ENCODE measurements at regions not wholly inside any gene's neighbourhood (a gene's known extent, or its start where the extent isn't known, plus 50 kb on each side); places are given as distances from the start of the nearest gene placed in this dataset.
"Not testable (repeated sequence)": the region's sequence is repeated elsewhere in the genome, so short reads cannot be mapped to it uniquely, and the experiment has no call there.

DNA sequence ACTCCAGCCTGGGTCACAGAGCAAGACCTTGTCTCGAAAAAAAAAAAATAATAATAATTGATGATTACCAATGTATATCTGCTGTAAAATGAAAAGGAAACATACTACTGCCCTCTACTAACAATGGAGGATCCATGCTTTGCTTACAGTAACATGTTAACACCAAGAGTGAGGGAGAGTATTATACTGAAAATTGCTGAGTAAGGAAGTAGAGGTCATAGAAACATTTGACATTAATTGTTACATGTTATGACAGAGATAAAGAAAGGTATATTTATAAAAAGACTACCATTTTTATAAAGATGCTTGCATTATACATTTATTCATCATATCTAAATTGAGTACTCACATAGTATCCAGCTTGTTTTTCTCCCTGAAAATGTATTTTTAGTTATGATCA, 1989.8 kb upstream of the TENM3 start:
- DNase-seq (ENCODE audit: low read depth) = no peak

DNA sequence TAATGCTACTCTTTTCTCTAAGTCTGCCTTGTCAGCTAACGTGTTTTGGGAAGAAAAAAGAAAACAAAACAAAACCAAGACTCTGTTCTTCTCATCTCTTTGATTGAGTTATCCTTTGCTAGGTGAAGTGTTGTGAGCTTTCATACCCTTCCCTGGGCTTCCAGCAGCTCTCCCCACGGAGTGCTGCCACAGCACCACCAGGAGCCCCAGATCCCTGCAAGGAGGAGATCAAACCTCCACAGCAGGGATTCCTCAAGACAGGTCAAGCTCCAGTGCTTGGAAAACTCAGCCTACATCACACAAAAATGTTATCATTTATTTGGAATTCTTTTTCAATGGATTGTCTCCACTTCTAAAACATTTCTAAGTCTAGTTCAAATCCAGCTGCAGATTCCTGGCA, 1981.9 kb upstream of the TENM3 start:
- DNase-seq (ENCODE audit: low read depth) = no peak

- no peak for DNase-seq (ENCODE audit: low read depth)
Observed at GRCh38 chr4:180280076-180280475, 1963.1 kb upstream of the TENM3 start.

GRCh38 chr4:180280726-180281297, 1962.4 kb upstream of the TENM3 start:
- no peak for DNase-seq (ENCODE audit: low read depth)

- no peak for DNase-seq (ENCODE audit: low read depth)
Observed at GRCh38 chr4:180281724-180282123, 1961.5 kb upstream of the TENM3 start.

DNA sequence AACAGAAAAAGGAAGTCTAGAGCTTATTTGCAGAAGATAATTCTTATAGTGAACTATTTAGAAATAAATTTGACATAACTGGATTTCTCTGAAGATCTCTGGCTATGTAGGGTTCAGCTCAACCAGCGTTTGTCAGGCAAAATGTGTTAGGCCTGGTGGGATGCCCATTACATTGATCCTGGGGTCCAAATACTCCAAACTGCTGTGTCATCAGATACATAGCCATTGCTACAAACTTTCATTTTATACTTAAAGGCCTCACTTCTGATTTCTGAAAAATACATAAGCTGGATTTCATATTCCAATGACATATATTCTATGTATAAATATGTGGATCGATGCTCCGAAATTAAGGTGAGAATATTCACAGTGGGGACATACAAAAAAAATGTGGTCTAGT, 1958.9 kb upstream of the TENM3 start:
- no peak for DNase-seq (ENCODE audit: low read depth)

- DNase-seq (ENCODE audit: low read depth) = no peak
Observed at GRCh38 chr4:180285796-180286195, 1957.4 kb upstream of the TENM3 start.

GRCh38 chr4:180292339-180292738, 1950.9 kb upstream of the TENM3 start:
- DNase-seq (ENCODE audit: low read depth) = no peak

- DNase-seq (ENCODE audit: low read depth) = no peak
Observed at GRCh38 chr4:180296036-180296599, 1947.1 kb upstream of the TENM3 start.

GRCh38 chr4:180304321-180304720, 1938.9 kb upstream of the TENM3 start:
- DNase-seq (ENCODE audit: low read depth) = no peak

DNA sequence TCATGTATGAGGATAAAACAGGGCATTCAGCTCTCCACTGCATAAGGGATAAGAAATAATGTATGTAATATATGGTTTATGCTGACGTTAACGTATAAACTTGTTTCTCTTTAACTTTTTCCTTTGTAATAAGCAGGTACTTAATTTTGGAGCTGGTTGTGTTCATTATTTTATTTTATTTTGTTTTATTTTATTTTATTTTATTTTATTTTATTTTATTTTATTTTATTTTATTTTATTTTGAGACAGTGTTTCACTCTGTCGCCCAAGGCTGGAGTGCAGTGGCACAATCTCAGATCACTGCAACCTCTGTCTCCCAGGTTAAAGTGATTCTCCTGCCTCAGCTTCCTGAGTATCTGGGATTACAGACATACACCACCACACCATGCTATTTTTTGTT, 1932.6 kb upstream of the TENM3 start:
- no peak for DNase-seq (ENCODE audit: low read depth)

GRCh38 chr4:180314972-180315371, 1928.2 kb upstream of the TENM3 start:
- DNase-seq (ENCODE audit: low read depth) = no peak

DNA sequence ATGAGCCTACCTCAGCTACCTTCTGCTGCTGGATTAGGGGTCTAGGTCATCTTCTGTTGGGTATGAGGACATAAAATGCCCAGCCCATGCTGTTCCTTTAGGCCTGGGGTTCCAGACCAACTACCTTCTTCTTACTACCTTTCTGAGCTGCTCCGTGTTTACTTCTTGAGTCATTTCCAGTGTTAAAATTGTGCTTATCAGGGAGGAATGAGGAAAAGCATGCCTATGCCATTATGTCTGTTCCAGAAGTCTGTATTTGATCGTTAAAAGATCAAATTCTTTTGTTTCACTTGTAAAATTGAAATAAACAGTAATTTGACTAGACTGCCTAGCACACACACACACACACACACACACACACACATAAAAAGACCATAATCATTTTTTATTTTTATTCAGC, 1912.7 kb upstream of the TENM3 start:
- DNase-seq (ENCODE audit: low read depth) = no peak

GRCh38 chr4:180333162-180333561, 1910.0 kb upstream of the TENM3 start:
- DNase-seq (ENCODE audit: low read depth) = no peak

DNA sequence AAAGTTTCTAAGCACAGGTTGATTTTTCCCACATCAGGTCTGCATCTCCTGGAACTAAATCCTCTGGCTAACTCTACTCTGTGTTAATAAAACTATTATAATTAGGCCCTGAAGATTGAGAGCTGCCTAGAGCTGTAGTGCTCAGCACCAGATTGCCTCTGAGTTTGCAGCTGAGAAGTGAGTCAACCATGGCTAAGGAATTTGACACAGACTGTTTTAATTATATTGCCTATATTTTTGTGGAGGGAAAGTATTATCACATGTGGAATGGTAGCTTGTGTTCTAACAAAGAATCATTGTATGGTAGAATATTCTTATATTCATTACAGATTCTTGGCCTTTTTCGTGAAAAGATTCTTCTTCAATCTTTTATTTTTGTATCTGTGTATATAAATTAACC, 1907.6 kb upstream of the TENM3 start:
- no peak for DNase-seq (ENCODE audit: low read depth)

DNA sequence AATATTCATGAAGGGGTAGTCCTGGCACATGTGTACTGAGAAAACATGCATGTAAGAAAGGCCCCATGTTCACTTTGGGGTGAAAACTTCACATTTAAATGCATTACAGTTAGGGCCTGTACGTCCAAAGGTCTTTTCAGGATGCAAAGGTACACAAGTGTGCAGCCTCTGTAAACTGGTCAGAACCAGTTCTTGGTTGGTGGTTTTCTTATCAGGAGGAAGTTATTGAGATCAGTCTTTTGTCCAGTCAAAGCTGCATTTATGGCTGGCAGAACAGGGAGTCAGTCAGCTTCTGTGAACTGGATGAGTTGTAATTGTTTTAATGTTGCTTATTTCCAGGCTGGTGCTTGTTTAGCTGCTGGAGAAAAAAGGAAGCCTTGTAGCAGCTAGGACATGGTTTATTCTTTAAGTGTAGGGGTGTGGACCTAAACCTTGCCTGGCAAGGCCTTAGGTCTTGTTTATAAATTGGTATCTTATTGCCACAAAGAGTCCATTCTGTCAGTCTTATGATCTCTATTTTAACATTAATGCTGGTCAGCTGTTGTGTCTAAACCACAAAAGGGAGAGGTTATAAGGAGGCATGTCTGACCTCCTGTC, 1906.6 kb upstream of the TENM3 start:
- no peak for DNase-seq (ENCODE audit: low read depth)

DNA sequence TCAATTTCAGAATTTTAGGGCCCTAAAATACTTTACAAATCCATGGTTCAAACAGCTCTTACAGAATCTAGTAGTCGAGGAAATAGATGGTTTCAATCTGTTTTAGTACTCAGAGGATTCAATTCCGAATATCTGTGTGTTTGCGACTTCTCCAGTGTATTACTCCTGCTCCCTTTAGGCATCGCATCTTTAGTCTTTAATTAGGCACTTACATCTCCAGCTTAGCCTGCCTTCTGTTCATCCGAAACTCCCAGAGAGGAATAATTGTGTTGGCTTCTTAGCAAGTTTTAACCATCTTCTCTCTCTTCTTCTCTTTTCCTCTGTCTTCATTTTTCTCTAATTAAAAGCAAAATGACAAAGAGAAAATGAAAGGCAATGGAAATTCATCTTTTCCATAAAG, 1901.3 kb upstream of the TENM3 start:
- DNase-seq (ENCODE audit: low read depth) = no peak

DNA sequence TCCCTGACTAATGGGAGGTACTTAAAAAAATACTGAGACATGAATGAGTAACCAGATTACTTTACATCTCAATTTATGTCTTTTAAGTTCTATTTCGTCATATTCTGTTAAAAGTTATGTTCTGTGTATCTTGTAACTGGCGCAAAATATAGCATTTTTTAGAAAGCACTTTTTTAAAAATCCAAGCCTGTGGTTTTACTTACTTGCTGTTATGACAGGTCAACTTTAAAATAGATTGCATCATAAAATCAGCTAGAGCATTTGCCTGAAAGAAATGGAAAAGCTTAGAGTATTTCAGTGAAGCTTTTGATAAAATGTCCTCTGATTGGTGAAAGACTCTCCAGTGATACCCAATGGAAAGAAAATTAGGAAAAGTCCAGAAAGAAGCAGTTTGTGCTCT, 1892.3 kb upstream of the TENM3 start:
- no peak for DNase-seq (ENCODE audit: low read depth)

GRCh38 chr4:180356766-180357165, 1886.4 kb upstream of the TENM3 start:
- DNase-seq (ENCODE audit: low read depth) = no peak

- not testable (repeated sequence) for DNase-seq (ENCODE audit: low read depth)
Observed at GRCh38 chr4:180360113-180360512, 1883.1 kb upstream of the TENM3 start.

GRCh38 chr4:180363815-180364214, 1879.4 kb upstream of the TENM3 start:
- DNase-seq (ENCODE audit: low read depth) = no peak

DNA sequence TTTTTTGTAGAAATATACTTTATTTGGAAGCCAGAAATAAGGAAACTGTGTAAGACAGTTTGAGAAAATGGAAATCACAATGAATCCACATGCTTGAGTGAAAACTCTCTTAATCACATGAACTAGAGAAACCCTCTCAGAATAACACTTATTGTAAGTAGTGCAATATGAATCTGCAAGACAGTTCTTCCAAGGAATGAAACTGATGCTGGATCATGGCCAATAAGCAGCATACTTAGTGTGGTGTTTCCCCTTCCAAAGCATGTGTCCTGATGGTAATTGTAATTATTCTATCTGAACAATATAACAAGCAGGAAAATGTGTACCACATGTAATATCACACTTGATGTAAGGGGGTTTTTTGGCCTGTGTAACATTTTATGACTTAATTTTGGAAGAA, 1870.5 kb upstream of the TENM3 start:
- DNase-seq (ENCODE audit: low read depth) = no peak

GRCh38 chr4:180377741-180378140, 1865.5 kb upstream of the TENM3 start:
- no peak for DNase-seq (ENCODE audit: low read depth)

- DNase-seq (ENCODE audit: low read depth) = no peak
Observed at GRCh38 chr4:180380733-180381132, 1862.5 kb upstream of the TENM3 start.

All from HS-27A (cell line).